ENCODE measurements at regions not wholly inside any gene's neighbourhood (a gene's known extent, or its start where the extent isn't known, plus 50 kb on each side); places are given as distances from the start of the nearest gene placed in this dataset.

DNA sequence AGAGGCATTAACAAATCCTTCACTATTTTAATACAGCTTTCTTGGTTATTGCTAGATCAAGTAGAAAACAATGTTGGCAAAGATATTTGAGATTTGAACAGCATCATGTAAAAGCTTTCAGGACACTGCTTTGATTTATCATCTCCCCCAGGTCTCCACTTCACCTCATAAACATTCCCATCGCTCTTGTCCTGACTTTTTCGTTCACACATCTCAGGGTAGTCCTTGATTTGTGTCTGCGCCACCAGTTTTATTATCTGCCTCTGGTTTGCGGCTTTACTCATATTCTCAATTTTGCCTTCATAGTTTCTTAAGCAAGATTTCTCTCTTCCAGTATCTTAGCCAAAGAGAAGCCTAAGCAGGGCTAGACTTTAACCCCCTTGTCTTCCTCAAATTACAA lies 63.5 kb upstream of the ROR1 start:
- Histone ChIP-seq H3K9me3 (ENCODE audit: low read depth, low read length, poor library complexity, severe bottlenecking) (no peaks in the 10 kb centered on the region), H3K4me3 (ENCODE audit: low read depth, low read length, poor library complexity, severe bottlenecking) (no peak overlapping the region), H3K27ac (ENCODE audit: low read depth, low read length, poor library complexity, severe bottlenecking) (no peak overlapping the region), H3K27me3 (replicated peaks; ENCODE audit: insufficient read depth, low read depth, low read length, poor library complexity) (no peaks in the 10 kb centered on the region), H3K36me3 (ENCODE audit: insufficient read depth, low read length, poor library complexity, severe bottlenecking) (no peaks in the 10 kb centered on the region), H3K4me1 (ENCODE audit: insufficient read depth, low read length, poor library complexity, severe bottlenecking) (peaks cover 8% of the 10 kb centered on the region)
- no peak for DNase-seq (ENCODE audit: low spot score)
- intact Hi-C loops (cut with micrococcal nuclease; ENCODE audit: unreplicated experiment) = no loop called here
- no TSS peak for BruUV-seq (replicated peaks)
- POLR2A ChIA-PET (ENCODE audit: low non-redundant PET) = no interaction called here
- CTCF ChIA-PET = interaction anchor here (1.3 kb wide), 1 partner anchor 18 kb away, joined by 13 read pairs; no protein-coding TSS in a partner anchor
- TF ChIP-seq, protein P1, sequence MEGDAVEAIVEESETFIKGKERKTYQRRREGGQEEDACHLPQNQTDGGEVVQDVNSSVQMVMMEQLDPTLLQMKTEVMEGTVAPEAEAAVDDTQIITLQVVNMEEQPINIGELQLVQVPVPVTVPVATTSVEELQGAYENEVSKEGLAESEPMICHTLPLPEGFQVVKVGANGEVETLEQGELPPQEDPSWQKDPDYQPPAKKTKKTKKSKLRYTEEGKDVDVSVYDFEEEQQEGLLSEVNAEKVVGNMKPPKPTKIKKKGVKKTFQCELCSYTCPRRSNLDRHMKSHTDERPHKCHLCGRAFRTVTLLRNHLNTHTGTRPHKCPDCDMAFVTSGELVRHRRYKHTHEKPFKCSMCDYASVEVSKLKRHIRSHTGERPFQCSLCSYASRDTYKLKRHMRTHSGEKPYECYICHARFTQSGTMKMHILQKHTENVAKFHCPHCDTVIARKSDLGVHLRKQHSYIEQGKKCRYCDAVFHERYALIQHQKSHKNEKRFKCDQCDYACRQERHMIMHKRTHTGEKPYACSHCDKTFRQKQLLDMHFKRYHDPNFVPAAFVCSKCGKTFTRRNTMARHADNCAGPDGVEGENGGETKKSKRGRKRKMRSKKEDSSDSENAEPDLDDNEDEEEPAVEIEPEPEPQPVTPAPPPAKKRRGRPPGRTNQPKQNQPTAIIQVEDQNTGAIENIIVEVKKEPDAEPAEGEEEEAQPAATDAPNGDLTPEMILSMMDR (conservative IDR thresholded peaks at IDR 0.05; ENCODE audit: low read depth, low read length) = no peak
- TF ChIP-seq EZH2 (IDR thresholded peaks at IDR 0.05; ENCODE audit: borderline replicate concordance, low read depth, low read length, poor library complexity, severe bottlenecking) = no peak

DNA sequence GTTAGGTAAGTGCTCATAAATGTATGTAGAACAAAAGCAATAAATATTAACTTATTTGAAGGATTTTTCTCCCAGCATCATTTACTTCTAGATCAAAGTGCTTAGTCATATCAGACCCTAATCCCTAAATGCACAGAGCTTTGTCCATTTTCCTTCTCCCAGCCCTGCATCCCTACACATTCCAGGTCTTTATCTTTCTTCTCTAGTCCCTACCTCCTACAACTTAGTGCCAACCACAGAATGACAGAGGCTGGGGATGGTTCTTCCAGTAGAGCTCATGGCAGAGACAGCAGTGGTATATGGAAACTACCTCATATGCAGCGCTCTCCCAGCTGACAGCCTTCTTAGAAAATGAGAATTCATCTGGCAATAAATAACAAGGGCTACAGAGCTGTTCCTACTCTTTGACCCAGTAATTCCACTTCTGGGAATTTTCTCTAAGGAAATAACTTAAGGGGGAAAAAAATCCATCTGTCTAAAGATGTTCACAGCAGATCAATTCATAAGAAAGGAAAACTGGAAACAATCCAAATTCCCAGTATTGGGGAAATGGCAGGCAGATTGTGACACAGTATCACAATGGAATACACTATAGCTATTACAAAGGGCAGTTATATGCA lies 62.9 kb upstream of the ROR1 start:
- no peak for DNase-seq (ENCODE audit: low spot score)
- Histone ChIP-seq H3K9me3 (ENCODE audit: low read depth, low read length, poor library complexity, severe bottlenecking) (no peaks in the 10 kb centered on the region), H3K4me1 (ENCODE audit: insufficient read depth, low read length, poor library complexity, severe bottlenecking) (peaks cover 8% of the 10 kb centered on the region), H3K27ac (ENCODE audit: low read depth, low read length, poor library complexity, severe bottlenecking) (no peak overlapping the region), H3K36me3 (ENCODE audit: insufficient read depth, low read length, poor library complexity, severe bottlenecking) (no peaks in the 10 kb centered on the region), H3K27me3 (replicated peaks; ENCODE audit: insufficient read depth, low read depth, low read length, poor library complexity) (no peaks in the 10 kb centered on the region), H3K4me3 (ENCODE audit: low read depth, low read length, poor library complexity, severe bottlenecking) (no peak overlapping the region)
- intact Hi-C loops (cut with micrococcal nuclease; ENCODE audit: unreplicated experiment) = no loop called here
- BruUV-seq (replicated peaks) = no TSS peak
- TF ChIP-seq EZH2 (IDR thresholded peaks at IDR 0.05; ENCODE audit: borderline replicate concordance, low read depth, low read length, poor library complexity, severe bottlenecking) = no peak
- TF ChIP-seq, protein P1 (conservative IDR thresholded peaks at IDR 0.05; ENCODE audit: low read depth, low read length) = no peak
- CTCF ChIA-PET = no interaction called here
- POLR2A ChIA-PET (ENCODE audit: low non-redundant PET) = interaction anchor here (0.6 kb wide), 1 partner anchor 570 kb away, joined by 3 read pairs; no protein-coding TSS in a partner anchor

DNA sequence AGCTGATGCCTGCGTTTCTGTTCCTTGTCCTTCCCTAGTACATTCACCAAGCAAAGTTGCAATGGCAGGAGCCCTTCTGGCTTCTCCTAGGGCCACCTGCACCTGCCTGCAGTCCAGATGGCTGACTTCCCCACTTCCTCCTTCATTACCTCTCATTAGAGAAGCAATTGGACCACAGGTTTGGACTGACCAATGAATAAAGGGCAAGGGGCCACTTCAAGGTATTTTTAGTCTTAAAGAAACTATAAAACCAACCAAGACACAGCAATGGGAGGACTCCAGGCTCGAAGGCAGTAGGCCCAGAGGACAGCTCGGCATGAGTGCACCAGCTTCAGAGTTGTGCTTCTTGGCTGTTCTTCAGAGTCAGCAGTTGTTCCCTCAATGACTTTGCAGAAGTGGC lies 60.8 kb upstream of the ROR1 start:
- no peak for TF ChIP-seq EZH2 (IDR thresholded peaks at IDR 0.05; ENCODE audit: borderline replicate concordance, low read depth, low read length, poor library complexity, severe bottlenecking)
- TF ChIP-seq, protein P1 (conservative IDR thresholded peaks at IDR 0.05; ENCODE audit: low read depth, low read length) = no peak
- BruUV-seq (replicated peaks) = no TSS peak
- CTCF ChIA-PET = no interaction called here

More for the DNA sequence above, 60.8 kb upstream of the ROR1 start:
- no peak overlapping the region for H3K4me3 ChIP-seq (ENCODE audit: low read depth, low read length, poor library complexity, severe bottlenecking)
- H3K36me3 ChIP-seq (ENCODE audit: insufficient read depth, low read length, poor library complexity, severe bottlenecking) = no peaks in the 10 kb centered on the region
- DNase-seq (ENCODE audit: low spot score) = no peak
- peaks cover 8% of the 10 kb centered on the region for H3K4me1 ChIP-seq (ENCODE audit: insufficient read depth, low read length, poor library complexity, severe bottlenecking)
- no peaks in the 10 kb centered on the region for H3K9me3 ChIP-seq (ENCODE audit: low read depth, low read length, poor library complexity, severe bottlenecking)
- POLR2A ChIA-PET (ENCODE audit: low non-redundant PET) = no interaction called here
- intact Hi-C loops (cut with micrococcal nuclease; ENCODE audit: unreplicated experiment) = no loop called here
- no peak overlapping the region for H3K27ac ChIP-seq (ENCODE audit: low read depth, low read length, poor library complexity, severe bottlenecking)
- no peaks in the 10 kb centered on the region for H3K27me3 ChIP-seq (replicated peaks; ENCODE audit: insufficient read depth, low read depth, low read length, poor library complexity)
